Fibroblast of upper back skin (primary cell): ENCODE measurements at regions not wholly inside any gene's neighbourhood (a gene's known extent, or its start where the extent isn't known, plus 50 kb on each side); places are given as distances from the start of the nearest gene placed in this dataset.
"Not testable (repeated sequence)": the region's sequence is repeated elsewhere in the genome, so short reads cannot be mapped to it uniquely, and the experiment has no call there.

ENCODE experiments used
- DNase-seq: peaks from one replicate; pipeline ENCODE4 v3.0.0-alpha.2; 2013

DNA sequence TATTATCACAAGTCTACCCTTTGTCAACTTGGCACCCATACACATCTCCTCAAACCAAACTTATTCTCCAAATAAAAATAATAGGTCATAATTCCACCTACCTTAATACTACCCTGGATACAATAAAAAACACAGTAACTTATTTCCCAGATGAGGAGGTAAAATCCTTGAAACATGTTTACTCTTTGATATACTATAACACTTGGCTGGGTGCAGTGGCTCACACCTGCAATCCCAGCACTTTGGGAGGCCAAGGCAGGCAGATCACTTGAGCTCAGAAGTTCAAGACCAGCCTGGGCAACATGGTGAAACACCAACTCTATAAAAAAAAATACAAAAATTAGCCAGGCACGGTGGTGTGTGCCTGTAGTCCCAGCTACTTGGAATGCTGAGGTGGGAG is 54.4 kb upstream of the PRSS3 start:
- not testable (repeated sequence) for DNase-seq

DNA sequence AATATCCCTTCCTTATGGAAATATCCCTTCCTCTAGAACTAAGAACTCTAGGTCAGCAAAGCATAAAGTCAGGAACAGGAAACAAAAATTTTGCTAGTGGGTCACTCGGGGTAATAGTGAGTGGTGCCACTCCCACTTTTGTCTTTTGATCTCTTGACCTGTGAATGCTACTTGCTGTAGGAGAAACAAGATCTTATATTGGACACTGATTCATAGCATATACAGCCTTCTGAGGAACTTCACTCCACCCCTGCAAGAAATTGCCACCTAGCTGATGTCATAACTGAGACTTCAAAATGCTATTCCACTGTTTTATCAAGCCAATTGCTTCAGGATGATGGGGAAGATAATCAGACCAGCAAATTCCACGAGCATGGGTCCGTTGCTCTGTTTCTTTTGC is 53.3 kb upstream of the PRSS3 start:
- no peak for DNase-seq

DNA sequence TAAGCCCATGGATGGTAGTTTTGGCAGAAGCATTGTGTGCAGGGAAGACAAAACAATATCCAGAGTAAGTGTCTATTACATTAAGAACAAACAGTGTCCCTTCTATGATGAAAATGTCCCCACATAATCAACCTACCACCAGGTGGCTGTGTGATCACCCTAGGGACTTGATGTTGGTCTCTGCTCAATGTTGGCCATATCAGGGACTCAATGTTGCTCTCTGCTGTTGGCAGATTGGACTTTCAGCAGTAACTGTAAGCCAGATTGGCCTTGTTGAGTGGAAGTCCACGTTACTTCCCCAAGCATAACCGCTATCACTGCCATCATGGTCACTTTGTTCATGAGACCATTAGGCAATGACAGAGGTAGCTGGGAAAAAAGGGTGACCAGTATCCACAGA is 52.8 kb upstream of the PRSS3 start:
- DNase-seq: no peak
